GM19035 (cell line): ENCODE measurements at regions not wholly inside any gene's neighbourhood (a gene's known extent, or its start where the extent isn't known, plus 50 kb on each side); places are given as distances from the start of the nearest gene placed in this dataset.

Experiments used
- ATAC-seq: cut with Tn5 transposase; IDR thresholded peaks from one replicate; pipeline ENCODE4 v1.9.1; 2021; ENCODE audit not compliant: unreplicated experiment

DNA sequence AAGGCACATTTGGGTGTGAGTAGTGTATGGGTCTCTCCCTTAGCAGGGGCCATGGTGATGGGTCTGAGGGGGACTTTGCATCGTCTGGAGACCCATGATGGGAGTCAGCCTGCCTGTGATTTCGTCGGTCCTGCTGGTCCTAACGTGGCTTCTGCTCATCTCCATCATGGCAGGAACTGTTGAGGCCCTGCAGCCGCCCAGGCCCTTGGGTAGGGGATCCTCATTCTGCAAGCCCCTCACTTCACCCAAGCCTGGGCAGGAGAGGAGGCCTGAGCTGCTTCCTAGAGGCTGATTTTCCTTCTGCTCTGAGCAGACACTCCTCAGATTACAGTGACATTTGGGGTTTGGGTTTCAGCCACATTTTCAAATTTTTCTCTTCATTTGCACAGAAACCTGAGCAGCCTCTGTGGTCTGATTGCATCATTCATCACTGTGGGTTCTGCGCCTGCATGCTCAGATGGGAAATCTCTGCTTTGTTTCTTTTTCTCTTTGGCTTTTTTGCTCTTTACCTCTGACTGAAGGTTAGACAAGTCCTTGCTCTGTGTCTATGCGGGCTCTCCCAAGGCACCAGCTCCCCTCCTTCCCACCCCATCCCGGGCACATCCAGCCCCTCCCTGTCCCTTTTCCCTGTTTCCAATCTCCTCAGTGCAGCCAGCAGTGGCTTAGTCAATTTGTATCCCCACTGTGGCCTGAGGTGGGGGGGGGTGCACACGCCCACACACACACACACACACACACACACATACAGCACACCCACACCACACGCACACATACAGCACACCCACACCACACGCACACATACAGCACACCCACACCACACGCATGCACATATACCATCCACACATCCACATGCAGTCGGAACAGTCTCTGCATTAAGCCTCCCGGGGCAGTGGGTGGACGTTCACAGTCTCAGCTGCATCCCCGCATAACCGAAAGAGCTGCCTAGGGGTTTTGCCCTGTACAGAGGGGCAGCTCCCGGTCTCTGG lies 305.4 kb upstream of the HS6ST1 start:
- peak; percentile 90 for ATAC-seq

DNA sequence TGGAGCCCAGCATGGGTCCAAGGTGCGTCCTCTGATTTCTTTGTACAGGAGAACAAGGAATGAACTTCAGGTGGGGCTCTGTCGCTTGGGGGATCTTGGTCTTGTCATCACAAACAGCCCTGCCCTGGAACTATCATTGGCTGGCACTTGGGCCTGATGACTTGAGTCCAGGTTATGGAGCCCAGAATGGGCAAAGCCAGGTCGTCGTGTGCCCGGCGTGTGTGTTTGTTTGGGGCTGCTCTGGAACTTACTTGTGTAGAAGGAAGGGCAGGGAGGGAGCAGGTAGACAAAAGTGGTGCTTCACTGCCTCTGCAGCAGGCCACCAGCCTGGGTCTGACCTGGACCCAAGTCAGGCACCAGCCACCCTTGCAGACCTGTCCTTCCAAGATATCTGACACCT lies 306.3 kb upstream of the HS6ST1 start:
- no peak for ATAC-seq

DNA sequence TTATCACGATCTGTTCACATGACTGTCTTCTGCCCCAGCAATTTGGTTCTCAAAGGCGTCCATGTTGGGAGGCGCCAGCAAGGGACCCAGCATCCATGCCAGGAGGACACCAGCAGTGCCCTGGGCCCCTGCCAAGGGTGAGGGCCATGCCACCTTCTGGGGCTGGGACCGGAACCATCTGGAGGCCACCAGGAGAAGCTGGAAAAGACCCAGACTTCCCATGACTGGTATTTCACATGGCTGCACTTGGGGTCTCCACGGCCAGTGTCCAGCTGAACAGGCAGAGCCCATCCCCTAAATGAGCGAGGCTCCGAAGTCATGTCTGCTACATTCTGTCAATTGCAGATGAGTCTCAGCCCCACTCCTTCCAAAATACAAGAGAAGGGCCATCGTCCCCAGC lies 306.8 kb upstream of the HS6ST1 start:
- no peak for ATAC-seq

DNA sequence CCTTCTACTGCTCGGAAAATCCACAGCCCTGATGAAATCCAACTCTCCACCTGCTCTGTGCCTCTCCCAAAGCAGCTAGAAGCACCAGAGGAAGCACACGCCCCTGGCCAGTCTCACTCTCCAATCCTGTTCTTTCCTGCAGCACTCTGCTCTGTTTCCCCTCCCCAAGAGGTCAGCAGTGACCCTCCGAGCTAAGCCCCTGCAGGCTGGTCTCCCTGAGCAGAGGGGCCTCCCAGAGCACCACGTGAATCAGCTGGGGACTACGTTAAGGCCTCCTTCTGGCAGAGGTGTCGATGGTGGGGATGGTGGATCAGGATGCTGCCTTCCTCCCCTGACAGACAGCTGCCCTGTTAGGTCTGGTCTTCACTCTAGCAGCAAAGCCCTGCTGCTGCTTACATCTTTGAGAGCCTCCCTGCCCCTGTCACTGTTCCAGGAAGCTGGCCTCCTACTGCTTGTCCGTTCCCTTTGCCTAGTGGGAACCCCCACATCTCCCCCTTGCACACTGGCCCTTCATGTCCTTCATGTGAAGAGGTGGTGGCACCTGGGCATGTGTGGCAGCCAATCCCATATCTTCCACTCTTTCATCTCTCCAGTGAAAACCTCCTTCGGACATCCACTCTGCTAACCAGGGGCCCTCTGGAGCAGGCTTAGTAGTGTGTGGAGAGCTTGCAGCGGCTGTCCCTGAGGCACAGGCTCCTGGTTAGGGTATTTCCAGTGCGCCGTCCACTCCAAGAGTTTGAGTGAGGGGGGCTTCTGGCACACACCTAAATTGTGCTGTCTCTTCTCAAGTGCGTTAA lies 307.5 kb upstream of the HS6ST1 start:
- ATAC-seq, result no peak

DNA sequence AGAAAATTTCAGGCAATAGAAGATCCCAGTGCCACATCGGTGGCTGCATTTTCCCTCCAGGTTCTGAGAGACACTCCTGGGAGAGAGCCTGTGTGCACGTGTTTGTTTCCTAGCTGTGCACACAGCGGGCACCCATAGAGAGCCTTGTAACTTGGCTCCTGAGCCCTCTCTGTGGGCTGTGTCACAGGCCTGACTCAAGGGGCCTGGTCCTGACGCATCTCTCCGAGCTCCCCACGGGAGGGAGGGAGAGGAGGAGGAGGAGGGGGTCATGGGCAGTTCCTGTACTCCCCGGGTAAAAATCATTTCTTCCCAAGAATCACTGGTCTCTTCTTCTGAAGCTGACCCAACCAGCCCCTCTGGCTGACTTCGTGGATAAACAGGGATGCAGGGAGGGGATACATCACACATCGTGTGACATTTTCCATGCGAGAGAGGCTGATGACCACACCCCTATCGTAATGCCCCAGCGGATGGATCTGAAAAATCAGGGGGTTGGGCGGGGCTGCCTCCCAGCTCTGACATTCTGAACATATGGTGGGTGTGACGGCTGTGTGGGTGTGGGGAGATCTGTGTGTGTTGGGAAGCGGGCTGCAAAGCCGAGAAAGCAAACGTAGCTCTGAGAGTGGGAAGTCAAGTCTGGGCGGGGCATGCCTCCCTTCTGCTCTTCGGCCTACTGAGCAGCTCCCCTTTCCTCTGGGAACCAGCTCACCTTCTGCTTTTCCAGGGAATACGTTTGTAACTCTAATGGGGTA lies 308.3 kb upstream of the HS6ST1 start:
- no peak for ATAC-seq

DNA sequence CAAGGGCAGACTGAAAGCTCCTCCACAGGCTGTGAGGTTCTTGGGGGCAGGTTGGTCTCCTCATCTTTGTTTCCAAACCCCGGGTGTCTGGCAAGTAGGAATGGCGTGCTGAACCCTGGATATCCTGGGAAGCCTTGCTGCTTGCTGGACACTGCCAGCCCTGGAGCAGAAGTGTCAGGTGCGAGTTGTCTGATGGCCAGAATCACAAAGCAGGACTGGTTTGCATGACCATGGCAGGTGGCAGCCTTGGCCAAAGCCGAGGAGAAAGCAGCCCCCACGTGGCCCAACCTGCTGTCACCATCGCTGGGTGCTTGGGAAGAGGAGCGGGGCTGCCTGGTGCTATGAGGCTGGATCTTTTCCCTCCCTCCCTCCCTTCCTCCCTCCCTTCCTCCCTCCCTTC lies 309.5 kb upstream of the HS6ST1 start:
- no peak for ATAC-seq

DNA sequence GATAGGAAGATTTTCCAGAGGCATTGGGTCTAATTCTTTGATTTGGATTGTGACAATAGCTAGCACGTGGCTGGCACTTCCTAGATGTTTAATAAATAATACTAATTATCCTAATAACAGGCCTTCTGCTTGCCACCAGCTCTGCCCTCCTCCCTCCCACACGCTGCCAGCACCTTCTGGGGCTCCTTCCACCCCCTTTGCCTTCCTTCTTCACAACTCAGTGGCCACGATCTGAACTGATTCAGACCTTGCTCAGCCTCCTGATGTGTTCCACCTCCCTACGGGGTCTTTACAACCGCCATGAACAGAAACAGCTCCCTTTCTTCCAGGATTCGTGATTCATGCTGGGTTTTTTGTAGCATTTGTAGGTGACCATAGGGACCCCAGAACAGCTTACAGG lies 310.3 kb upstream of the HS6ST1 start:
- no peak for ATAC-seq

DNA sequence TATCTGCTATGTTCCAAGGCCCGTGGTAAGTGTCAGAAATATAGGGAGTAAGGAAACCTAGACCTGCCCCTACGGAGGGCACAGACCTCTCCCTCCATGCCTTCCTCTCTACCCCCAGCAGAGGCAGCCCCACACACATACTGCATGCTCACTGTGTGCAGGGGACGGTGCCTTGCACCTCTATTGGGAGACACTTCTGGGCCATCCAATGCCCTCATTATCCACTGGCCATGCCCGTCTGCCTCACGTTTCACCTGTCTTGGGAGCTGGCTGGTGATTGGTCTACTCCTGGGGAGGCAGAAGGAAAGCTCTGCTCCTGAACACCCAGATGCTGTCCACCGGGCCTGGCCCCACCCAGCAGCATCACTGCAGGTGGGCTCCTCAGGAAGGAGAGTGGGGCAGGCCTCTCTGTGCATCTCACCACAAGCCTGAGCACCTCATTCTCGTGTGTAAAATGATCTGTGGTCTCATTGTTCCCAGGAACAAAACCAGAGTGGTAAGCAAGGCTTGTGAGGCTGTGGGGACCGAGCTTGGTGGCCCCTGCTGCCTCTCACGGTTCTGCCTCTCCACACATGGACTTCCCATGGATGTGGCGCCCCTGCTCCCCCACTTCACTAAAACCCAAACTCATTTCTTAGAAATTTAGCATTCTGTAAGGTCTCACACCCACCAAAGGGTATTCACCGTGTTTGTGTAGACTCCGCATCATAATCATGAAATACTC lies 312.5 kb upstream of the HS6ST1 start:
- no peak for ATAC-seq

DNA sequence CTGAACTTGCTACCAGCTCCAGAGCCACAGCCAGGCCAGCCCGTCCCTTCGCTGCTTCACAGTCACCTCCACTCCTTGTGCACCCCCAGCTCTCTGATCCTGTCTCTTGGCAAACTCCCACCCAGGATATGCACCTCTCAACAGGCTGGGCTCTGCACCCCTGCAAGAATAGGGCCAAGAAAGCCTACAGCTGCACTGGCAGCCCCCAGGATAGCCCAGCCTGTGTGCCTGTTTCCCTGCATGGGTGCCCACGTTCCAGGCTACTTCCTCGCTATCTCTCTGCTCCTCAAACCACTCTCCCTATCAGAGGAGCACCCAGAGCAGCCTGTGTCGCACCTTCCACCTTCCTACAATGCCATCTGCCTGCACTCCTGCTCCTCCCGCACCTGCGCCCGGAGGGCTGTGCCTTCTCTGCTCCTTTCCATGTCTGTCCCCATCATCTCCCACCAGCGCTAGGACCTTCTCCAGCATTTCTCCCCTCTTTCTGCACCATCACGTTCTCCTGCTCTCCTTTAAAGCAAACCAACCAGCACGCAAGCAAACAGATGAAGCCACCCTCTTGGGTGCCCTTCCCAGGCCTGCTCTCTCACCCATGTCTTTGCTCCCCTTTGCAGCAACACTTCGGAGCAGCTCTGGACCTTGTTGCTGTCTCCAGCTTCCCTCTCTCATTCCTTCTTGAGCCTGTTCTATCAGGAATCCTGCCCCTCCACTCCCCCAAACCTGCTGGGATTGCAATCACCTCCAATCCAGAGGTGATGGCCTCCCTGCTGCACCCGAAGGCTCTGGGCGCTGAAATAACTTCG lies 313.2 kb upstream of the HS6ST1 start:
- no peak for ATAC-seq

DNA sequence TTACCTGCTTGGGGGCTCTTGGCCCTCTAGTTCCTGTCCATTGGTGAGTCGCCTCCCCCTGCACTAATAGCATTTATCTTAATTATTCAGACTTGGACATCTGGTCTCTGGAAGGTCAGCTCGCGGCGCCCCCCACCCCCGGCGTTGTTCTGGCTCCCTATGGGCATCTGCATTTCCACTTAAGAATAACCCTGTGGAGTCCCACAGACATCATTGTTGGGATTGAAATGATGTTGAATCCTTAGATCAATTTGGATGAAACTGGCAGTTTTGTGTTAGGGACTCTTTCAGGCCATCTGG lies 313.8 kb upstream of the HS6ST1 start:
- ATAC-seq, result no peak

DNA sequence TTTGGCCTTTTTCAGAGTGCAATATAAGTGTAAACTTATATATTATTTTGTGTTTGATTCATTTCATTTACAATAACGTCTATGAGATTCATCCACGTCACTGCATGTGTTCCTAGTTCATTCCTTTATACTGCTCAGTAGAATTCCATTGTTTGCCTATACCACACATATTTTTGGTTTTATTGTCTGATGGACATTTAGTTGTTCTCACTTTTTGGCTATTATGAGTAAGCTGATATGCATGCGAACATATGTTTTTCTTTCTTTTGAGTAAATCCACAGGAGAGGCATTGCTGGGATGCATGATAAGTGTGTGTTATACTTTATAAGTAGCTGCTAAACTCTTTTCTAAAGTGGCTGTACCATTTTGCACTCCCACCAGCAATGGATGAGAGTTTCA lies 314.8 kb upstream of the HS6ST1 start:
- ATAC-seq, result no peak

DNA sequence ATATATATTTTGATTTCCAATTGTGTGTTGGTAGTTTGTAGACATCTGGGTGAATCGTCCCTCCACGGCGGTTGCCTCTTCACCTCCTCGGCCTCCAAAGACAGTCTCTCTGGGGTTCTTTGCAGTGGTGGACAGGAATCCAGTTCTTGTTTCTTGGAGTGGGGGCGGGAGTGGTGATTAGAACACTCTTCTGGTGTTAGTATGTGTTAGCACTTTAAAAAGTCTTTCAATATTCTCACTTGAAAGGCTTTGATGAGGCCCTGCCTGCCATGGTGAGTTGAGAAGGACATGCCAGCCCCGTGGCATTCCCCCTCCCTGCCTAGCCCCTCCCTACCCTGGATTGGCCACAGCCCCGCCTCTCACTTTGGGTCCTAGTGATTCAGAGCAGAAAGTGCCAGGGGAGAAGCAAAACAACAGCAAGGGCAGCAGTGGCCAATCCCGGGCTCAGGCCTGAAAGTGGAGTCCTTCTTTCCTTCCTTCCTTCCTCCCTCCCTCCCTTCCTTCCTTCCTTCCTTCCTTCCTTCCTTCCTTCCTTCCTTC lies 316.8 kb upstream of the HS6ST1 start:
- no peak for ATAC-seq

DNA sequence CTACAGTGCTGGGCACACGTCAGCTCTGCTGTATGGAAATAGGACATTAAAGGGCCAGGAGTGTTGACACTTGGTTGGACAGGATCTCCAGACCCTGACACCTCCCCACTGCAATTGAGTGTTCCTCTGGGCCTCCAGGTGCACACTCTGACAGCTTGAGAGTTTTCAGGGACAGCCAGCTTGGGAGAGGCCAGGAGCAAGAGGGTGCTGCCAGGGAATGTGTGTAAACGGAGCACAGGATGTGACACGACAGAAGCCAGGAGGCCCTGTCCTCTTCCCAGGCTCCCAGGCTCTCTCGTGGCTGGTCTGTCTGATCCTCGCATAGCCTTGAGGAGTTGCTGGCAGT lies 318.1 kb upstream of the HS6ST1 start:
- no peak for ATAC-seq

DNA sequence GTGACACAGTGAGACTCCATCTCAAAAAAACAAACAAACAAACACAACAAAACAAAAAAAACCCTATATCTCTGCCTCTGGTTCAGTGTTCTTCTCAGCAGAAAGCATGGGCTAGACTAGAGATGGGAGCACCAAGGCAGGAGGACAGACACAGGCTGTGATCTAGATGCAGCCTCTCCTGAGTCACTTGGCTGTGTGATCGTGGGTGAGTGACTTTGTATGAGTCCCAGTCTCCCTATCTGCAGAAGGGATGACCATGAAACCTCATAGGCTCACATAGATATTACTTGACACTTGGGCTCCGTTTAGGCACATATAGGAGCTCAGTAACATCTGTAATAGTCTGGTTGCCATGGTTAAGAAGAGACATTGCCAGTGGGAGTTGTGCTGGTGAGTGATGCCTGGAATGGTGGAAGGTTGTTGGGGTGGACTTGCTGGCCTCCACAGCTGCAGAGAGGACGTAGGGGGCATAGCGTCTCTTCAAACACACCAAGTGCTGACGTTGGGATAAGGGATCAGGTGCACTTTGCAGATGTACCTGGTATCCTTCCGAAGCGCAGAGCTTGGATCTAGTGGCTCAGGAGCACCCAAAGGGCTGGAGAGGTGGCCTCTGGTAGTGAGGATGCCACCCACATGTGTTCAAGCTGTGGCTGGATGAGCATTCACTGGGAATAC lies 318.9 kb upstream of the HS6ST1 start:
- ATAC-seq, result no peak

DNA sequence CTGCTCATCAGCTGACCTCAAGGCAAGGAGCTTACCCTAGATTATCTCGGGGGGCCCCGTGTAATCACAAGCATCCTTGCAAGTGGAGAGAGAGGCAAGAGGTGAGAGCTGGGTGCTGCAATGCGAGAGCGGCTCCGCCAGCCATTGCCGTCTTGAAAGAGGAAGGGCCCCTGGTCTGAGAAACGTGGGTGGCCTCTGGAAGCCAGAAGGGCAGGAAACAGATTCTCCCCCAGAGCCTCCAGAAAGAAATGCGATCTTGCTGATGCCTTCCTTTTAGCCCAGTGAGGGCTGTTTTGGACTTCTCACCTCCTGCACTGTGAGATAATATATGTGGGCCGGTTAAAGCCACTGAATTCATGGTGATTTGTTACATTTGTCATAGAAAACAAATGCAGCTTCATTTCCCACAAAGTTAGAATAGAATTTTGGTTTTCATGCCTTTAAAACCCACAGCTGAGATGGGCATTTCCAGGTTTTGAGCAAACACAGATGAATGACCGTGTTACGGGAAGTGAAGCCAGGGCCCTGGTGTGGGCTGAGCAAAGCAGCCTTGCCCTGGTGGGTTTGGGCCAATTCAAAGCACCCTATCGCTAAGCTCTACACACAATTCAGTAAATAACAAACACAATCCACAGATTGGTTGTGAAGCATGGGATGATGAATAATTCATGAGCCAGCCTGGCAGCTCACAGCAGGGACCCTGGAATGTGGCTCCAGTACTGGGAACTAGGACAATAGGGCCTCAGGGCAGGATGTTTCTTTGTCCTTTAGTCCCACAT lies 319.9 kb upstream of the HS6ST1 start:
- no peak for ATAC-seq

DNA sequence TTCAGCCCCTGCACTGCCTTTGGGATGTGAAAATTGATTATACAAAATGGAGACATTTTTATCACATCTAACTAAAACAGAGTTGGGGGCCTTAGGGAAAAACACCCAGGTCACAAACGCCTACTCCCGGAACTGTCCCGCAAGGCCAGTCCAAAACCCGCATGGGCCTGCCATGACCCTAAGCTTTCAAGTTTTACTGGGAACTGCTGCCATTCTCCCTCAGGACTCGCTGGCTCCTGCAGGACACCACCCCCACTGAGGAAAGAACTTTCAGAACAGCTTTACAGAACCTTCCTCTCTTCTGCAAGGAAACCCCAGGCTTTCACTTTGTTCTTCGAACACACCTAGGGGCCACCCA lies 320.4 kb upstream of the HS6ST1 start:
- ATAC-seq, result no peak

DNA sequence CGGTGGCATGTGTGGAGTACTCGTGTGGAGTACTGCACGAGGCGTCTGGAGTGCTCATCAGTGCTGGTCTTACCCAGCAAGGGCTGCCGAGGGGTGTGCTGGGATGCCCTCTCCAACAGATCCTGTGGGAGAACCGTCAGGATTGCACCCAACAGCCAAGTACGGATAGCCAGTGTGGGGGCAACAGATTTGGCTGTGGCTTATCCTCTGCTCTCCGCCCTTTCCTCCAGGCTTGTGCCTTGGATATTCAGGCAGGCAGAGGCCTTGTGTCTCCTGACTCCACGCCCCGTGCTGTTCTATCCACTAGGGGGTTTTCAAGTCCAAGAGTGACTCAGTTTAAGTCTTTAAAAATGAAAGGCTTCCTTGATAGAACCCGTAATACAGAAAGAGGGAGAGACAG lies 321.0 kb upstream of the HS6ST1 start:
- no peak for ATAC-seq

DNA sequence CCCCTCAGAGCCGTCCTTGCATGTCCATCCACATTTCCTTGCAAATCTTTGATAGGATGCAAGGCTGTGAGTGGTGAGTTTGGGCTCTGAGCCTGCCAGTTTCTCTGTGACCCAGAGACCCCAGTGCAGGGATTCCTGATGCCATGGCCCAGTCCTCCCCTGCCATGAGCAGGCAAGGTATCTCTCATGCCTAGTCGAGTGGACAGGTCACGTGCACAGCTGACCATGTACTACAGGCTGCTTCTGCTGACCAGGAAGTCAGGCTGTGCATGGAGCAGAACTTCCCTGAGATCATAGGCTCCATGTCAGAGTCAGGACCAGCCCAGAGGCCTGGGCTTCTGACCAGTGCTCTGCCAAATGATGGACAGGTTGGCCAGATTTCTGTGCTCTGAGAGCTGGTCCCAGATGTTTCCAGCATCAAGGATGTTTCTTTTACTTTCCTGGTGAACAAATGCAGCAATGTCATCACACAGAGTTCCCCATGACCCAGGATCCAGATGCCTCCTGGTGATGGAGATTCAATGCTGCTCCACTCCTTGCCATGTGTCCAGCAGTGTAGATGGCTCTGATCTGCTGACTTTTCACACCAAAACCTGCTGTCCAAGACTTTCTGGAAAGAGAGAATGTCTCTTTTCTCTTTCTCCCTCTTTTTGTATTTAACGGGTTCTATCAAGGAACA lies 321.6 kb upstream of the HS6ST1 start:
- no peak for ATAC-seq
